ENCODE measurements at regions not wholly inside any gene's neighbourhood (a gene's known extent, or its start where the extent isn't known, plus 50 kb on each side); places are given as distances from the start of the nearest gene placed in this dataset.

- no peak overlapping the region for H3K4me3 Mint-ChIP-seq
- intact Hi-C loops (cut with micrococcal nuclease) = no loop called here
- POLR2A ChIA-PET = no interaction called here
- Histone ChIP-seq H4K20me1 (ENCODE audit: control insufficient read depth, insufficient read depth, low read length, poor library complexity, severe bottlenecking) (no peaks in the 10 kb centered on the region), H3K9ac (ENCODE audit: low read length) (no peak overlapping the region), H3K36me3 (replicated peaks in 1 of 2; ENCODE audit: control extremely low read depth in 1 of 2, control insufficient read depth in 1 of 2, extremely low read depth in 1 of 2, insufficient read depth in 2 of 2, low read length in 1 of 2) (peaks cover 2 to 11% of the 10 kb centered on the region in 2 experiments), H3K27me3 (replicated peaks in 1 of 4; ENCODE audit: control extremely low read depth in 1 of 4, control insufficient read depth in 3 of 4, insufficient read depth in 4 of 4, low read length in 3 of 4) (no peaks in the 10 kb centered on the region), H3K9me3 (ENCODE audit: control extremely low read depth in 1 of 3, control insufficient read depth in 2 of 3, insufficient read depth in 1 of 3, low read length in 2 of 3) (no peaks in the 10 kb centered on the region), H3K4me2 (replicated peaks; ENCODE audit: low read depth, low read length, poor library complexity, severe bottlenecking) (no peak overlapping the region), H3K4me1 (ENCODE audit: control insufficient read depth in 2 of 2, insufficient read depth in 2 of 2, low read length in 2 of 2) (no peaks in the 10 kb centered on the region), H3K4me3 (ENCODE audit: control extremely low read depth in 1 of 5, extremely low read depth in 1 of 5, insufficient read depth in 1 of 5, low read depth in 2 of 5, low read length in 4 of 5) (no peak overlapping the region), H3K27ac (ENCODE audit: low read length in 2 of 2) (no peak overlapping the region), H3K79me2 (ENCODE audit: control insufficient read depth, insufficient read depth, low read length) (no peaks in the 10 kb centered on the region), H2AFZ (ENCODE audit: insufficient read depth, low read depth, low read length, poor library complexity, severe bottlenecking) (no peak overlapping the region)
- DNase-seq = no peak
- no peaks in the 10 kb centered on the region for H3K27me3 Mint-ChIP-seq
- TF ChIP-seq, protein P1, sequence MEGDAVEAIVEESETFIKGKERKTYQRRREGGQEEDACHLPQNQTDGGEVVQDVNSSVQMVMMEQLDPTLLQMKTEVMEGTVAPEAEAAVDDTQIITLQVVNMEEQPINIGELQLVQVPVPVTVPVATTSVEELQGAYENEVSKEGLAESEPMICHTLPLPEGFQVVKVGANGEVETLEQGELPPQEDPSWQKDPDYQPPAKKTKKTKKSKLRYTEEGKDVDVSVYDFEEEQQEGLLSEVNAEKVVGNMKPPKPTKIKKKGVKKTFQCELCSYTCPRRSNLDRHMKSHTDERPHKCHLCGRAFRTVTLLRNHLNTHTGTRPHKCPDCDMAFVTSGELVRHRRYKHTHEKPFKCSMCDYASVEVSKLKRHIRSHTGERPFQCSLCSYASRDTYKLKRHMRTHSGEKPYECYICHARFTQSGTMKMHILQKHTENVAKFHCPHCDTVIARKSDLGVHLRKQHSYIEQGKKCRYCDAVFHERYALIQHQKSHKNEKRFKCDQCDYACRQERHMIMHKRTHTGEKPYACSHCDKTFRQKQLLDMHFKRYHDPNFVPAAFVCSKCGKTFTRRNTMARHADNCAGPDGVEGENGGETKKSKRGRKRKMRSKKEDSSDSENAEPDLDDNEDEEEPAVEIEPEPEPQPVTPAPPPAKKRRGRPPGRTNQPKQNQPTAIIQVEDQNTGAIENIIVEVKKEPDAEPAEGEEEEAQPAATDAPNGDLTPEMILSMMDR (IDR thresholded peaks at IDR 0.05) = no peak
- TF ChIP-seq EZH2 (IDR thresholded peaks at IDR 0.05; ENCODE audit: borderline replicate concordance, insufficient read depth, low read depth, low read length, poor library complexity, severe bottlenecking) = no peak
- ATAC-seq (ENCODE audit: low read depth) = no peak
- no peak overlapping the region for H3K27ac Mint-ChIP-seq
- H3K9me3 Mint-ChIP-seq (ENCODE audit: insufficient read depth) = no peaks in the 10 kb centered on the region
- CTCF ChIA-PET = interaction anchor here (2.5 kb wide), 1 partner anchor 233 kb away, joined by 6 read pairs; no protein-coding TSS in a partner anchor
- H3K4me1 Mint-ChIP-seq = no peaks in the 10 kb centered on the region
These were observed 86.4 kb upstream of the TIAM2 start for GRCh38 chr6:154908723-154909122.

GRCh38 chr6:154909311-154909710 lies 85.8 kb upstream of the TIAM2 start:
- TF ChIP-seq, protein P1 (IDR thresholded peaks at IDR 0.05) = no peak
- no peak for TF ChIP-seq EZH2 (IDR thresholded peaks at IDR 0.05; ENCODE audit: borderline replicate concordance, insufficient read depth, low read depth, low read length, poor library complexity, severe bottlenecking)
- Mint-ChIP-seq H3K27me3 (no peaks in the 10 kb centered on the region), H3K4me1 (no peaks in the 10 kb centered on the region), H3K9me3 (ENCODE audit: insufficient read depth) (no peaks in the 10 kb centered on the region), H3K4me3 (no peak overlapping the region), H3K27ac (no peak overlapping the region)
- H3K4me2 ChIP-seq (replicated peaks; ENCODE audit: low read depth, low read length, poor library complexity, severe bottlenecking) = no peak overlapping the region
- 100% methylated on average over 1 of the region's 1 CpG for WGBS (ENCODE audit: insufficient coverage)
- H3K4me1 ChIP-seq (ENCODE audit: control insufficient read depth in 2 of 2, insufficient read depth in 2 of 2, low read length in 2 of 2) = no peaks in the 10 kb centered on the region
- no peaks in the 10 kb centered on the region for H4K20me1 ChIP-seq (ENCODE audit: control insufficient read depth, insufficient read depth, low read length, poor library complexity, severe bottlenecking)
- no peak overlapping the region for H3K27ac ChIP-seq (ENCODE audit: low read length in 2 of 2)
- H3K4me3 ChIP-seq (ENCODE audit: control extremely low read depth in 1 of 5, extremely low read depth in 1 of 5, insufficient read depth in 1 of 5, low read depth in 2 of 5, low read length in 4 of 5) = no peak overlapping the region
- CTCF ChIA-PET = interaction anchor here (2.5 kb wide), 1 partner anchor 233 kb away, joined by 6 read pairs; no protein-coding TSS in a partner anchor
- peaks cover 2 to 11% of the 10 kb centered on the region in 2 experiments for H3K36me3 ChIP-seq (replicated peaks in 1 of 2; ENCODE audit: control extremely low read depth in 1 of 2, control insufficient read depth in 1 of 2, extremely low read depth in 1 of 2, insufficient read depth in 2 of 2, low read length in 1 of 2)
- DNase-seq (no peak), ATAC-seq (ENCODE audit: low read depth) (no peak)
- H2AFZ ChIP-seq (ENCODE audit: insufficient read depth, low read depth, low read length, poor library complexity, severe bottlenecking) = no peak overlapping the region
- no peaks in the 10 kb centered on the region for H3K9me3 ChIP-seq (ENCODE audit: control extremely low read depth in 1 of 3, control insufficient read depth in 2 of 3, insufficient read depth in 1 of 3, low read length in 2 of 3)
- intact Hi-C loops (cut with micrococcal nuclease) = no loop called here
- POLR2A ChIA-PET = no interaction called here
- H3K9ac ChIP-seq (ENCODE audit: low read length) = no peak overlapping the region
- no peaks in the 10 kb centered on the region for H3K27me3 ChIP-seq (replicated peaks in 1 of 4; ENCODE audit: control extremely low read depth in 1 of 4, control insufficient read depth in 3 of 4, insufficient read depth in 4 of 4, low read length in 3 of 4)
- no peaks in the 10 kb centered on the region for H3K79me2 ChIP-seq (ENCODE audit: control insufficient read depth, insufficient read depth, low read length)
